CD4-positive, CD25-positive, alpha-beta regulatory T cell (primary cell): ENCODE measurements at regions not wholly inside any gene's neighbourhood (a gene's known extent, or its start where the extent isn't known, plus 50 kb on each side); places are given as distances from the start of the nearest gene placed in this dataset.

Source experiments
- ATAC-seq, 2 donors: fragments of 150-1000 bp; cut with Tn5 transposase; one replicate each; pipeline ENCODE4 v1.10.0; 2021; ENCODE audit warnings: low read depth in 2 of 2, moderate number of reproducible peaks in 2 of 2, moderate library complexity in 1 of 2
- DNase-seq, 3 donors: peaks; one replicate each; pipeline versions ENCODE4 v3.0.0 to v3.0.0-alpha.2; 2012 to 2022; ENCODE audit warnings: mixed read lengths in 1 of 3
- H3K27ac ChIP-seq: one replicate; pipeline ENCODE4 v1.7.0; 2013; ENCODE audit warnings: mild to moderate bottlenecking, low read length; ENCODE audit not compliant: insufficient read depth, poor library complexity, severe bottlenecking
- H3K27me3 ChIP-seq: one replicate; pipeline ENCODE4 v1.7.0; 2013; ENCODE audit warnings: low read length; ENCODE audit not compliant: control insufficient read depth, insufficient read depth
- H3K36me3 ChIP-seq: one replicate; pipeline ENCODE4 v1.7.0; 2013; ENCODE audit warnings: mild to moderate bottlenecking, low read length, moderate library complexity; ENCODE audit not compliant: control insufficient read depth, insufficient read depth
- H3K4me1 ChIP-seq: 2 replicates; pipeline ENCODE4 v1.7.0; 2013; ENCODE audit warnings: mild to moderate bottlenecking, low read length; ENCODE audit not compliant: insufficient read depth, control insufficient read depth, poor library complexity, severe bottlenecking
- H3K4me3 ChIP-seq: one replicate; pipeline ENCODE4 v1.7.0; 2013; ENCODE audit warnings: low read depth, mild to moderate bottlenecking, low read length, moderate library complexity
- H3K9me3 ChIP-seq, 2 experiments: 1 replicate in 1 of 2; 2 replicates in 1 of 2; pipeline ENCODE4 v1.7.0; 2013; ENCODE audit warnings: low read length in 2 of 2, mild to moderate bottlenecking in 1 of 2, moderate library complexity in 1 of 2; ENCODE audit not compliant: control insufficient read depth in 2 of 2
- H3K27ac Mint-ChIP-seq, 3 donors: one replicate each; pipeline ENCODE4 v1.8.0; 2020 to 2022; ENCODE audit warnings: mild to moderate bottlenecking in 3 of 3, mixed read lengths in 3 of 3, moderate library complexity in 2 of 3
- H3K27me3 Mint-ChIP-seq: one replicate; pipeline ENCODE4 v1.8.0; 2022; ENCODE audit warnings: mild to moderate bottlenecking, mixed read lengths
- H3K36me3 Mint-ChIP-seq: one replicate; pipeline ENCODE4 v1.8.0; 2020; ENCODE audit warnings: mixed read lengths
- H3K4me1 Mint-ChIP-seq, 4 donors: one replicate each; pipeline ENCODE4 v1.8.0; 2020 to 2022; ENCODE audit warnings: mixed read lengths in 4 of 4, mild to moderate bottlenecking in 1 of 4
- H3K4me3 Mint-ChIP-seq, 4 donors: one replicate each; pipeline ENCODE4 v1.8.0; 2020 to 2022; ENCODE audit warnings: mild to moderate bottlenecking in 4 of 4, mixed read lengths in 4 of 4, moderate library complexity in 3 of 4
- H3K9me3 Mint-ChIP-seq, 7 donors: one replicate each; pipeline ENCODE4 v1.8.0; 2020 to 2022; ENCODE audit warnings: mixed read lengths in 7 of 7, mild to moderate bottlenecking in 3 of 7, moderate library complexity in 2 of 7

- ATAC-seq, result no peak
- no peak overlapping the region for H3K27ac Mint-ChIP-seq
Measured at GRCh38 chr2:216285701-216286100, 86.6 kb downstream of the MARCHF4 start.

GRCh38 chr2:216284708-216285107 lies 87.6 kb downstream of the MARCHF4 start:
- no peak overlapping the region for H3K27ac ChIP-seq
- peaks cover 0 to 1% (median 0%) of the 10 kb centered on the region in 7 donors for H3K9me3 Mint-ChIP-seq
- H3K4me3 ChIP-seq, result no peak overlapping the region
- no peak overlapping the region for H3K4me3 Mint-ChIP-seq
- H3K27me3 Mint-ChIP-seq, result no peaks in the 10 kb centered on the region
- H3K27me3 ChIP-seq, result no peaks in the 10 kb centered on the region
- no peaks in the 10 kb centered on the region for H3K36me3 Mint-ChIP-seq
- ATAC-seq (no peak), DNase-seq (no peak)
- H3K36me3 ChIP-seq, result no peaks in the 10 kb centered on the region
- H3K4me1 Mint-ChIP-seq, result peaks cover 0 to 3% (median under 1%) of the 10 kb centered on the region in 4 donors
- no peaks in the 10 kb centered on the region for H3K9me3 ChIP-seq
- no peaks in the 10 kb centered on the region for H3K4me1 ChIP-seq
- H3K27ac Mint-ChIP-seq, result no peak overlapping the region

More at GRCh38 chr2:216285701-216286100, 86.6 kb downstream of the MARCHF4 start:
- H3K36me3 ChIP-seq, result no peaks in the 10 kb centered on the region
- no peak overlapping the region for H3K4me3 ChIP-seq
- no peak overlapping the region for H3K27ac ChIP-seq
- no peaks in the 10 kb centered on the region for H3K9me3 ChIP-seq
- no peaks in the 10 kb centered on the region for H3K36me3 Mint-ChIP-seq
- no peaks in the 10 kb centered on the region for H3K27me3 Mint-ChIP-seq
- peaks cover 0 to 1% (median 0%) of the 10 kb centered on the region in 7 donors for H3K9me3 Mint-ChIP-seq
- no peaks in the 10 kb centered on the region for H3K4me1 ChIP-seq
- no peak for DNase-seq
- H3K4me3 Mint-ChIP-seq, result no peak overlapping the region
- H3K4me1 Mint-ChIP-seq, result peaks cover 0 to 3% (median under 1%) of the 10 kb centered on the region in 4 donors
- no peaks in the 10 kb centered on the region for H3K27me3 ChIP-seq

GRCh38 chr2:216283038-216283900 lies 89.0 kb downstream of the MARCHF4 start:
- no peaks in the 10 kb centered on the region for H3K36me3 Mint-ChIP-seq
- peak in 1 of 3 donors; percentile 15 for DNase-seq
- peaks cover 0 to 3% (median under 1%) of the 10 kb centered on the region in 4 donors for H3K4me1 Mint-ChIP-seq
- H3K4me1 ChIP-seq, result no peaks in the 10 kb centered on the region
- no peak overlapping the region for H3K27ac ChIP-seq
- H3K9me3 Mint-ChIP-seq, result peaks cover 0 to 1% (median 0%) of the 10 kb centered on the region in 7 donors
- no peaks in the 10 kb centered on the region for H3K36me3 ChIP-seq
- H3K27ac Mint-ChIP-seq, result peak overlapping the region in 2 of 3 donors; percentile 4 to 45
- no peak overlapping the region for H3K4me3 ChIP-seq
- no peaks in the 10 kb centered on the region for H3K9me3 ChIP-seq
- H3K27me3 Mint-ChIP-seq, result peaks cover 4% of the 10 kb centered on the region
- no peak for ATAC-seq
- no peaks in the 10 kb centered on the region for H3K27me3 ChIP-seq
- no peak overlapping the region for H3K4me3 Mint-ChIP-seq

- DNase-seq (no peak), ATAC-seq (no peak)
- Histone ChIP-seq H3K27me3 (no peaks in the 10 kb centered on the region), H3K27ac (no peak overlapping the region), H3K4me3 (no peak overlapping the region), H3K4me1 (no peaks in the 10 kb centered on the region), H3K36me3 (no peaks in the 10 kb centered on the region), H3K9me3 (no peaks in the 10 kb centered on the region)
- no peak overlapping the region for H3K4me3 Mint-ChIP-seq
- peak overlapping the region in 1 of 3 donors; percentile 52 for H3K27ac Mint-ChIP-seq
- peaks cover 4% of the 10 kb centered on the region for H3K27me3 Mint-ChIP-seq
- H3K4me1 Mint-ChIP-seq, result peaks cover 0 to 2% (median under 1%) of the 10 kb centered on the region in 4 donors
- peaks cover 0 to 1% (median 0%) of the 10 kb centered on the region in 7 donors for H3K9me3 Mint-ChIP-seq
- H3K36me3 Mint-ChIP-seq, result no peaks in the 10 kb centered on the region
Measured at GRCh38 chr2:216281876-216282275, 90.4 kb downstream of the MARCHF4 start.

GRCh38 chr2:216281316-216281715 lies 91.0 kb downstream of the MARCHF4 start:
- H3K4me3 Mint-ChIP-seq, result no peak overlapping the region
- no peak for DNase-seq
- no peaks in the 10 kb centered on the region for H3K36me3 Mint-ChIP-seq
- no peak overlapping the region for H3K4me3 ChIP-seq
- no peaks in the 10 kb centered on the region for H3K27me3 ChIP-seq
- peaks cover 0 to 2% (median 0%) of the 10 kb centered on the region in 4 donors for H3K4me1 Mint-ChIP-seq
- peaks cover 0 to 3% (median 0%) of the 10 kb centered on the region in 7 donors for H3K9me3 Mint-ChIP-seq
- H3K9me3 ChIP-seq, result no peaks in the 10 kb centered on the region
- peaks cover 4% of the 10 kb centered on the region for H3K27me3 Mint-ChIP-seq
- peak overlapping the region in 1 of 3 donors; percentile 52 for H3K27ac Mint-ChIP-seq
- H3K4me1 ChIP-seq, result no peaks in the 10 kb centered on the region
- no peaks in the 10 kb centered on the region for H3K36me3 ChIP-seq
- H3K27ac ChIP-seq, result no peak overlapping the region
- ATAC-seq, result no peak

- no peak overlapping the region for H3K27ac ChIP-seq
- H3K36me3 ChIP-seq, result no peaks in the 10 kb centered on the region
- H3K4me3 ChIP-seq, result no peak overlapping the region
- peaks cover 0 to 2% (median 0%) of the 10 kb centered on the region in 4 donors for H3K4me1 Mint-ChIP-seq
- H3K27me3 Mint-ChIP-seq, result peaks cover 11% of the 10 kb centered on the region
- H3K27me3 ChIP-seq, result peaks cover 4% of the 10 kb centered on the region
- H3K27ac Mint-ChIP-seq, result no peak overlapping the region
- H3K9me3 Mint-ChIP-seq, result peaks cover 0 to 3% (median 0%) of the 10 kb centered on the region in 7 donors
- H3K36me3 Mint-ChIP-seq, result no peaks in the 10 kb centered on the region
- DNase-seq (no peak), ATAC-seq (no peak)
- H3K9me3 ChIP-seq, result no peaks in the 10 kb centered on the region
- no peaks in the 10 kb centered on the region for H3K4me1 ChIP-seq
- H3K4me3 Mint-ChIP-seq, result no peak overlapping the region
Measured at GRCh38 chr2:216279459-216279858, 92.8 kb downstream of the MARCHF4 start.

GRCh38 chr2:216279031-216279430 lies 93.3 kb downstream of the MARCHF4 start:
- H3K36me3 ChIP-seq, result no peaks in the 10 kb centered on the region
- Mint-ChIP-seq H3K27ac (no peak overlapping the region), H3K36me3 (no peaks in the 10 kb centered on the region), H3K9me3 (peaks cover 0 to 3% (median 0%) of the 10 kb centered on the region in 7 donors), H3K4me3 (no peak overlapping the region), H3K27me3 (peaks cover 14% of the 10 kb centered on the region), H3K4me1 (peaks cover 0 to 2% (median 0%) of the 10 kb centered on the region in 4 donors)
- peaks cover 4% of the 10 kb centered on the region for H3K27me3 ChIP-seq
- DNase-seq, result no peak
- no peak overlapping the region for H3K27ac ChIP-seq
- no peak for ATAC-seq
- H3K4me1 ChIP-seq, result no peaks in the 10 kb centered on the region
- H3K9me3 ChIP-seq, result no peaks in the 10 kb centered on the region
- H3K4me3 ChIP-seq, result no peak overlapping the region
